ENCODE measurements at regions not wholly inside any gene's neighbourhood (a gene's known extent, or its start where the extent isn't known, plus 50 kb on each side); places are given as distances from the start of the nearest gene placed in this dataset.

DNA sequence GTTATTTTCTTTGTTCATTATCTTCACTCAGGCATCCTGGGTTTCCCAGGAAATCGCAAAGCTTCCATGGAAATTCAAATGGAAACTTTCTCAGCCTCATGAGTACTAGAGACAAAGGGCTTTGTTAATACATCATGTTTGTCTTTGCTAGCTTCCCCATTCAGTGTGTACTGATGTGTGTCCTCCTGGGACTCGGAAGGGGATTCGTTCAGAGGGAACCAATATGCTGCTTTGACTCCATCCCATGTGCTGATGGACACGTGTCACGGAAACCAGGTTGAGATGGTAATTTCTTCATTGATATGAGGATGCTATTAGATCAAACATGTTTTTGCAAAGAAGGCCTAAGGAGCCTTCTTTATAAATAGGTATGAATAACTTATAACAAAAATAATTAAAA is 87.0 kb upstream of the KCNAB1 start:
- TF ChIP-seq, protein P1, sequence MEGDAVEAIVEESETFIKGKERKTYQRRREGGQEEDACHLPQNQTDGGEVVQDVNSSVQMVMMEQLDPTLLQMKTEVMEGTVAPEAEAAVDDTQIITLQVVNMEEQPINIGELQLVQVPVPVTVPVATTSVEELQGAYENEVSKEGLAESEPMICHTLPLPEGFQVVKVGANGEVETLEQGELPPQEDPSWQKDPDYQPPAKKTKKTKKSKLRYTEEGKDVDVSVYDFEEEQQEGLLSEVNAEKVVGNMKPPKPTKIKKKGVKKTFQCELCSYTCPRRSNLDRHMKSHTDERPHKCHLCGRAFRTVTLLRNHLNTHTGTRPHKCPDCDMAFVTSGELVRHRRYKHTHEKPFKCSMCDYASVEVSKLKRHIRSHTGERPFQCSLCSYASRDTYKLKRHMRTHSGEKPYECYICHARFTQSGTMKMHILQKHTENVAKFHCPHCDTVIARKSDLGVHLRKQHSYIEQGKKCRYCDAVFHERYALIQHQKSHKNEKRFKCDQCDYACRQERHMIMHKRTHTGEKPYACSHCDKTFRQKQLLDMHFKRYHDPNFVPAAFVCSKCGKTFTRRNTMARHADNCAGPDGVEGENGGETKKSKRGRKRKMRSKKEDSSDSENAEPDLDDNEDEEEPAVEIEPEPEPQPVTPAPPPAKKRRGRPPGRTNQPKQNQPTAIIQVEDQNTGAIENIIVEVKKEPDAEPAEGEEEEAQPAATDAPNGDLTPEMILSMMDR (IDR thresholded peaks at IDR 0.05; ENCODE audit: low read depth, low read length): no peak
- TF ChIP-seq POLR2A (IDR thresholded peaks at IDR 0.05; ENCODE audit: extremely low read depth, insufficient read length) (no peak), MYC (IDR thresholded peaks at IDR 0.05; ENCODE audit: low read depth, low read length) (no peak)
- TF ChIP-seq, protein P2, sequence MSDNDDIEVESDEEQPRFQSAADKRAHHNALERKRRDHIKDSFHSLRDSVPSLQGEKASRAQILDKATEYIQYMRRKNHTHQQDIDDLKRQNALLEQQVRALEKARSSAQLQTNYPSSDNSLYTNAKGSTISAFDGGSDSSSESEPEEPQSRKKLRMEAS (IDR thresholded peaks at IDR 0.05; ENCODE audit: low read depth, low read length): no peak
